SH-SY5Y (cell line): ENCODE measurements at regions not wholly inside any gene's neighbourhood (a gene's known extent, or its start where the extent isn't known, plus 50 kb on each side); places are given as distances from the start of the nearest gene placed in this dataset.

ENCODE experiments used
- GATA2 ChIP-seq: IDR thresholded peaks from 2 replicates; pipeline ENCODE4 v1.6.1; 2011; ENCODE audit warnings: mild to moderate bottlenecking, low read depth, low read length
- GATA3 ChIP-seq: IDR thresholded peaks from 2 replicates; pipeline ENCODE4 v1.6.1; 2011; ENCODE audit warnings: low read depth, mild to moderate bottlenecking, low read length, moderate library complexity

DNA sequence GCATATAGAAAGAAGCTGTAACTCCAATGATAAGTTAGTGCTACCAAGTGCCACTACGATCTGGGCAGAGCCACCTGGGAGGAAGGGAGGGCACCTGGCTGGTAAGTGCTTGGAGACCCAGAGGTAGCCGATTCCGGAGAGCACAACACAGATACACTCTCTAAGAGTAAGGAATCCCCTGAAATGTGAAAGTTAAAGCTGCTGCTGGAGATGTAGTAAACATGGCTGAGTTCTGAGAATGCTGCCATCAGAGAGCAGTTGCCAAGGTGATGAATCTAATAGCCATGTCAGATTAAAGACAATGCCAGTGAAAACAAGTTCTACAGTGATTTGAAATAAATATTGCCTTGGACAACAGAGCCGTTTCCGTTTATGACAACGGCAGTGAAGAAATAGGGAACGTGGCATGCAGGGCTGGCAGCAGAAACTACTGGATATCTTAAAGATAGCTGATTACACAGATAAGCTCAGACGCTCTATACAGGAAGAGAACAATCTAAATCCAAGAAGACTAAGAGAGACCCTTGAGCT lies 561.2 kb upstream of the C9orf72 start:
- TF ChIP-seq GATA3: no peak
- no peak for TF ChIP-seq GATA2

DNA sequence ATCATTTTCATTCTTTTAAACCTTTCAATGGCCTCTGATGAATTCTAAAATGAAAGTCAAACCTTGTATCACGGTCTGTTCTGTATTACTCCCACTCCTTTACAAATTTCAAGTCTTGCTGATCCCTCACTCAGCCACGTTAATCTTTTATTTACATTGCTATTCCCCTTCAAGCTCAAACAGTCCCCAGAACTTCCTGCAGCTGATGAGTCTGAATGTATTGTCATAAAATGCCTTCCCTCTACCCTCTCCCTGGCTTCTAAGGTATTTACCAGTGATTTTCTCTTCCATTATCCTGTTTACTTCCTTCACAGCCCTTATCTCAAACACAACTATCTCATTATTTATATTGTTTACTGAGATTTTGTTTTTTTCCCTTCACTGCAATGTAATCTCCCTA lies 562.3 kb upstream of the C9orf72 start:
- no peak for TF ChIP-seq GATA2
- TF ChIP-seq GATA3: no peak

DNA sequence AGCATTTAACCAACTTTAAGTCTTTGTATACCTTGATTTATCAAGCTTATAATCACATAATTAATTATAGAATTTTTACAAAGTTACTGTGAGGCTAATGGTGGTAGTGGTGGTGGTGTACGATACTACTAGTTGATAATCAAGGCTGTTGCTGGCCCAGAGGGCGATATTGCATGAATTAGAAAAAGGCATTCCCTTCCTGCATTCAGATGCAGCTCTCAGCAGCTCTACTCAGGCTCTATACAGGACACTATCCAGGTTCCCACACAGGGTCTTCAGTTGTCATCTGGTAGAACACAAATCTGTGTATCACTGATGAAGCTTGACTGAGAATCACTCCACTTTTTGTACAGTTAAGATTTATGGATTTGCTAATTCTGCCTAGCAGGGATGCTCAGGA lies 562.8 kb upstream of the C9orf72 start:
- TF ChIP-seq GATA2 (no peak), GATA3 (no peak)

DNA sequence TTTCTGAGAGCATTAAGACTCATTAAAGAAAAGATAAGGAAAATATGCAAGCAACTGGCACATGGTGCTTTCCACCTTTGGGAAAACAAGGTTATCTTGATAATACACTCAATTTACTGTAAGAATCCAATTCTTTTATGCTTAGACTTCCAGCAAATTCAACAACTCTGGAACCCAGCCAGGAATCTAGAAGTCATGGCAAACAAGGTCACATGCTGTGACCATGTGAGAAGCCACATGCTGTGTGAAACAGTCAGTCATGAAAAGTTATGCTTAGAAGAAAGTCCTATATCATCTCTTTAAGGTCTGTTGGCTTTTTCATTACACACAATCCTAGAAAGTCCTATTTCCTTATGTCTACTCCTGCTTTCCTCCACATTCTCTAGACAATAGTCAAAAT lies 581.8 kb upstream of the C9orf72 start:
- TF ChIP-seq GATA3: no peak
- TF ChIP-seq GATA2: no peak

DNA sequence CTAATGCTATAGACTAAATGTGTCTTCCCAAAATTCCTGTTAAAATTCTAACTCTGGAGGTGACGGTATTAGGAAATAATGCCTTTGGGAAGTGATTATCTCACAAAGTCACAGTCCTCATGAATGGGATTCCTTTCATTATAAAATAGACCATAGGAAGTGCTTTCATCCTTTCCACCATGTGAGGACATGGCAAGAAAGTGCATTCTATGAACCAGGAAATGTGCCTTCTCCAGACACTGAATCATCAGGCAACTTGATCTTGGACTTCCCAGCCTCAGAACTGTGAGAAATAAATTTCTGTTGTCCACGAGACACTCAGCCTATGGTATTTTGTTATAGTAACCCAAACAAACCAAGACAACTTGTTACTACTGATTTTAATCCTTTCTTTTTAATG lies 582.4 kb upstream of the C9orf72 start:
- TF ChIP-seq GATA3 (no peak), GATA2 (no peak)

DNA sequence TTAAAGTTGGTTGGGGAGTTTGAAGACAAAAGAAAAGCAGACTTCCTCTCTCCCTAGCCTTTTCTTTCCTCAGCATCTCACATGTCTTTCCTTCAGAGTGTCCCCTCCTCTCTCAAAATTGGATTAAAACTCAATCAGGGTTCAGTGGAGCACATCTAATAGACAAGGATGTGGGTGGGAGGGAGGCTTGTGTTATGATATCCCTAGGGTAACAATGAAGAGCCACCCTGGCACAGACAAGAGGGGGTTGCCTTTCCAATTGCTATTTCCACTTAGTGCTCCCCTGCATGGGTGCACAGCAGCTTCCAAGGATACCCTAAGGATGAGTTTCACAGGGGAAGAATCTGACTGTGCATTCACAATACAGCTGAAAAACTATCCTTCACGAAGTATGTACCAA lies 585.2 kb upstream of the C9orf72 start:
- TF ChIP-seq GATA3: no peak
- no peak for TF ChIP-seq GATA2

DNA sequence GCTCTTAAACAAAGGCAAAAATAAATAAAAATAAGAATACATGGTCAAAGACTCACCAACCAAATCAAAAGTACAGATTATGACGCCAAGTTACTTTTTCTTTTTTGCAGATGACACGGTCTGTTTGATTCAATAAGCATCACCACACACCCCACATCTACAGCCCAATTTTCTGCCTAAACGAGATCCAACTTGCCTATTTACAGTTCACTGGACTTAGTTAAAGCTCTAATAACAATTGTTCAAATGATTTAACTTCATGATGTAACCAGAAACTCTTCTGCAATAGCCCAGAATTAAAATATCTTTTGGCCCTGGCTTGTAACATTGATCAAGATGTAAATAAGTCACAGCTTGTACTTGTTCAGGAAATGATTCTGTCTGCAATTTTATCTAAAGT lies 590.3 kb upstream of the C9orf72 start:
- TF ChIP-seq GATA3 (no peak), GATA2 (no peak)

DNA sequence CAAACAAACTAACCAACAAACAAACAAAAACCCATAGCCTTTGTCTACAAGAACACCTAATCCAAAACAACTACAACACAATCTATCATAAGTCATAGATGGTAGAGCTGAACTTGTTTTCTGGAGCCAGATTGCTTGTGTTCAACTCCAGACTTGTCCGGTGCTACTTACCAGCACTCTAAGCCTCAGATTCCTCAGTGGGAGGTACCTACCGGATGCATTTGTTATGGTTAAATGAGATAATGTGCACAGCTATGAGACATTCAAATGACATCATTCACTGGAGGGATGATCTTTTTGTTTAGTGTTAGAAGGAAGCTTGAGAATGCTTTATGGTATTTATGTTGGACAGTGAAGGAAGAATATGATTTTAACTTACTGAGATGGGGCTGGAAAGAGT lies 592.9 kb upstream of the C9orf72 start:
- TF ChIP-seq GATA2 (no peak), GATA3 (no peak)

DNA sequence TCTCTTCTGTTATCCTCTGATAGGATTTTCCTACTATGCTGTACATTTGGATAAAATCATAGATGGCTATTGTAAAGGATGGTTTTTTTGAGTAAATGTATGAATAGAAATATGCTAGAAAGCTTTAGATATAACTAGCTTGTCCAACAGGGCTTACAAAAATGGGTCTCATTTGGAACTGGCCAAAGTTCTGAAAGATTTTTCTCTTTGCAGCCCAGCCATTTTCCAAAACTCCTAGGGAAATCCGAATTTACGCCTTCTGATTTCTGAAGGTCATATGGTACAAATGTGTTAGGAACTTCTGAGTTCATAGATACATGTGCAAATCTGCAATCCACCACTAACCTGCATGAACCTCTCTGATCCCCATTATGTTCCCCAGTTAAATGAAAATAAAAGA lies 603.9 kb upstream of the C9orf72 start:
- TF ChIP-seq GATA3 (no peak), GATA2 (no peak)

DNA sequence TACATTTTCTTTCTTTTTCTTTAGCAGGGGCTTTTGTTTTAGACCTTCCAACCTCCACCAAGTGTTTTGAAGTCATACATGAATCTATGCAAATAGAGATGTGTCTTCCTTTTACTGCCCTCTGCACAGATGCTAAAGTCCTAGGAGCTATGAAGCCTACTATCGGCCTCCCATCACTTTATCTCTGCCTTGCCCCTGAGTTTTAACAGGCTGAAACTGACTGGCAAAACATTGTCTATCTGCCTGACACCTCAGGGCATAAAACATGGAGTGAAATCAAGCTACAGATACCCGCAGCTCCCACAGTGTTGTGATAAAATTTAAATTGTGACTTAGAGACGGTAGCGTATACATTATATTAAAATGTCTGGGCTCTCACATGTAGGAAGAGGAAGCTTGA lies 604.6 kb upstream of the C9orf72 start:
- peak; percentile 61 for TF ChIP-seq GATA3
- TF ChIP-seq GATA2: peak; percentile 83

DNA sequence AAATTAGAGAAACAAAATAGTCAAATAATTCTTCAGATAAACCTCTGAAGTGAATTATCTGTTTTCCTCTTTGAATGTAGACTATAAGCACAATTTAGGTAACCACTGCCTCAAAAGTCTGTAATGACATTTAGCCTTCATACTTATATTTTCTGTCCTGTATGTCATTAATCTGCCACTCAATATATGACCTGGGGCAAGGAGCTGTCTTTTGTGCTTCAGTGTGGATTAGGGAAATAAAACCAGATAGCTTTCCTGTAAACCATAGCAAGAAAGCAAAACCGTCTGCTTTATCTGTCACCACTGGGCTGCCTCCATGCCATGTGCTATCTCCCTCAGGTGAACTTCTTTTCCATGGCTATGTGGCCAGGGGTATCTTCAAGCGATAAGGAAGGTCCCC lies 606.6 kb upstream of the C9orf72 start:
- TF ChIP-seq GATA3 (peak; percentile 16; the same call in 1 of the 2 replicates), GATA2 (no peak; the same call in 1 of the 2 replicates)

DNA sequence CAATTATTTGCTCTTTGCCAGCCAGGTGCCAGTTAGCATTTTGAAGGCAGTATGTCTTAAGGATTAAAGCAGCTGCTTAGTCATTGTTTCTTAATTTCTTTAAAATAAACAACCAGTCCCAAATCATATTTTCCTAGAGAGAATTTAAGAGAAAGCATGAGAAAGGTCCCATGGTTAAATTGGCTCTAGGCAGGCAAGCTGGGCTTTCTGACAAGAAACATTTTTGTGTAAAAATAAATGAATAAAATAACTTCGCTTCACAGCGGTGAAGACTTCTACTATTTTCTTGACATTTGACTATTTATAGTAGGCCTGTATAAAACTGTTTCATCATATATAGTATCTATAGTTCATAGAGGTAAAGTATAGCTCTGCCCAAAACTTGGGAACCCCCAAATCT lies 617.7 kb upstream of the C9orf72 start:
- no peak for TF ChIP-seq GATA3

DNA sequence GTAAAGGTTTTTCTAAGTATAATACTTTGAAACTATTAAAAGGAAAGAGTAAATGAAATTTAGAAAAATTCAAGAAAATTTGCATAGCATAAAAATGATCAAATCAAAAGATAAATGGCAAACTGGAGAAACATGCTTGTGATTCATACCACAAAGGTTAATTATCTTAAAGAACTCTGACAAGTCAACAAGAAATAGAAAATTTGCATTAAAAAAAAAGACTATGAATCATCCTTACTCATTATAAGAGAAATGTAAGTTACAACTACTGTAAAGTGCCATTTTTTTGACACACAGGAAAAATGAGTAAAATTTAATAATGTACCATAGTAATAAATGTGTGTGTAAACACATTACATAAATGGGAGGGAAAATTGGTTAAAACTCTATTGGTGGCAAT lies 624.4 kb upstream of the C9orf72 start:
- TF ChIP-seq GATA2: no peak
- TF ChIP-seq GATA3: no peak

DNA sequence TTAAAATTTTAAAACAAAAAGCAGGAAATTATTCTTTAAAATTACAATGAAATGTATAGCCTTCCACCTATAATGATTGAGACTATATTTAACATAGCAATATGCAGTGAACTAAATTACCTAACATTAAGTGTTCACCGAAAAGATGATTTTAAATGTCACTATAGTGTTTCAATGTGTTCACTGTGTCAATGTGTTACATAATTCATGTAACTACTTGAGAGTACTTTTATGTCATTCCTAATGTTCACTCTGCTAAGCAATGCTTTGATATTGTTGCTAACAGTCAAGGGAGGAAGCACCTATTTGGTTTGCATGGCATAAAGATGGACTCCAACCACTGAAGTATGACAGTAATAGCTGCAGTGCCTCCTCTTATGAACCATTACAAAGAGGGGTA lies 629.8 kb upstream of the C9orf72 start:
- TF ChIP-seq GATA2 (no peak), GATA3 (no peak)

DNA sequence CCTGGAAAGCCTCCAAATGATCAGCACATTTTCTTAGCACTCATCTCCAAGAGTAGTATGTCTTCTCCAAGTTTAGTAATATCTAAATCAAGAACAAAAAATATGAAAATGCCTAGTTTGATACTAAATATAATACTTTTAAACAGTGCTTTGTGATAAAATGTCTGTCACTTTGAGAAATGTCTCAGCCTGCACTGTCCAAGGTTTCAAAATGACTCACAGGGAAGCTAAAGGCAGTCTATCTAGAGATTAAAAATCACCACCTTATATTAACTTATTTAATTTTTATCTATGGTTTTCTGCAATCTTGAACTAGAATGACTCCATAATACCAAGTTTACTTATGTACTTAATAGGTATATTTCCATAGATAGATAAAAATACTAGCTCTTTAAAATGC lies 633.0 kb upstream of the C9orf72 start:
- TF ChIP-seq GATA3: no peak
- TF ChIP-seq GATA2: no peak

DNA sequence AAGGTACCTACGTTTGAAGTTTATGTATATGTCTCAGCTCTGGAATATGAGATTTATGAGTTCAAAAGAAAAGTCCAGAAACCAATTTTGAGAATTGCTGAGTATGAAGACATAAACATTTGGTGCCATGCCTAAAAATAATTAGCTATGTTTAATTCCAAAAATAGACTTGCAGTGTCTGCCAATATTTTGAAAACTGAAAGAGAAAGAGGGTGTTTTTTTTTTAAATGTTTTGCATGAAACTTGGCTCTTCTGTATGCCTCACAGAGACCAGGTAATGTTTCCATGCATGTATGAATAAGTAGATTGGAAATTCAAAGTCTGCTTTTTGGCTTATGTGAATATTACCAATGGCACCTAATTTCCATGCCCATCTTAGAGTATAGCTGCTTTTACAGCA lies 634.4 kb upstream of the C9orf72 start:
- no peak for TF ChIP-seq GATA3
- TF ChIP-seq GATA2: no peak

DNA sequence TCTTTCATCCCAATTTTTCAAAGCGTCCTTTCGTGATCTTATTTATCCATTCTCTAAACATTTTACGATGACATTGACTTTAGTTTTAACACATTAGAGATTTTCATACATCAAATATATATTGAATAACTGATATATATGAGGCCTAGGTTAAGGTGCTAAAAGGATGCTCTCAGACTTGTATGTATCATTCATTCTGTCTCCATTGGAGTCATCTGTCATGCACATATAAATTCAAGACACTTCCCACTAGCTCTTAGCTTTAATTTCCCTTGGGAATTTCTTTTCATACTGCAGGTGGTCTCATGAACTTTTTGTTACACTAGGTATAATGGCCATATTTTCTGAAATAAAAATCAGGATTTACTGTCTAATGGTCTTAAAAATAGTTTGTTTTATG lies 635.8 kb upstream of the C9orf72 start:
- no peak for TF ChIP-seq GATA3
